Heart right ventricle (tissue), 16 donors: ENCODE measurements at regions not wholly inside any gene's neighbourhood (a gene's known extent, or its start where the extent isn't known, plus 50 kb on each side); places are given as distances from the start of the nearest gene placed in this dataset.

Experiments
- ATAC-seq, 8 donors: fragments of 200-7000 bp; cut with Tn5 transposase; one replicate each; pipeline ENCODE4 v1.9.1; 2020; ENCODE audit warnings: mild to moderate bottlenecking in 8 of 8, moderate library complexity in 8 of 8, moderate number of reproducible peaks in 1 of 8
- DNase-seq, 2 donors: peaks; one replicate each; pipeline ENCODE4 v3.0.0-alpha.2; 2020
- H3K27ac ChIP-seq, 10 donors: fragments of 200-600 bp; sonication (generic) in 2 of 10; one replicate each; pipeline versions ENCODE4 v1.5.0 to v1.8.0; 2020 to 2022; ENCODE audit warnings: mild to moderate bottlenecking in 3 of 10
- H3K27me3 ChIP-seq, 7 donors: fragments of 200-600 bp; one replicate each; pipeline ENCODE4 v1.8.0; 2021 to 2022; ENCODE audit warnings: mild to moderate bottlenecking in 2 of 7
- H3K36me3 ChIP-seq, 9 donors: fragments of 200-600 bp; sonication (generic) in 1 of 9; one replicate each; pipeline versions ENCODE4 v1.5.0 to v1.8.0; 2020 to 2022; ENCODE audit warnings: mild to moderate bottlenecking in 2 of 9
- H3K4me1 ChIP-seq, 9 donors: fragments of 200-600 bp; sonication (generic) in 1 of 9; one replicate each; pipeline versions ENCODE4 v1.5.0 to v1.8.0; 2020 to 2022; ENCODE audit warnings: mild to moderate bottlenecking in 4 of 9
- H3K4me3 ChIP-seq, 10 donors: fragments of 200-600 bp; sonication (generic) in 2 of 10; one replicate each; pipeline versions ENCODE4 v1.5.0 to v1.8.0; 2020 to 2022; ENCODE audit warnings: mild to moderate bottlenecking in 7 of 10, moderate library complexity in 2 of 10
- H3K9me3 ChIP-seq, 11 donors: fragments of 200-600 bp in 10 of 11; sonication (generic) in 2 of 11; one replicate each; pipeline versions ENCODE4 v1.5.0 to v1.8.0; 2013 to 2022; ENCODE audit warnings: mild to moderate bottlenecking in 2 of 11, control low read depth in 1 of 11, moderate library complexity in 1 of 11
- WGBS, 2 donors: extraction: QIAGEN DNeasy Blood & Tissue Kit; methylation state at CpG; one replicate each; pipeline ENCODE4 v1.1.7; 2013; ENCODE audit warnings: inconsistent platforms in 1 of 2; 5-methylcytosine and 5-hydroxymethylcytosine counted together
- intact Hi-C, 10 donors: fragments of 100-400 bp; cut with DNase I; formaldehyde crosslinking; loops; one replicate each; pipeline versions ENCODE4 v1.11.1 to v1.14.2; 2022
- TF ChIP-seq, protein P1 (sequence below), 9 donors: fragments of 200-600 bp; sonication (generic) in 2 of 9; IDR thresholded peaks; one replicate each; pipeline versions ENCODE4 v1.5.0 to v1.8.0; 2021 to 2022; ENCODE audit warnings: antibody characterized with exemption in 9 of 9, mild to moderate bottlenecking in 5 of 9, moderate library complexity in 1 of 9
- donor health status: Arrhythmogenic right ventricular cardiomyopathy.
- donor health status: ischemic (EF 13 %, LVEDD 7.1; RV severe dilation, severe dysfunction).
- donor health status: healthy with polysubstance abuse.
- donor health status: DM: no; HTN: yes; CAD: no.
- donor health status: DM: no; HTN: no; CAD: no.
- donor health status: ischemic (EF 25% LVEDD 6.9; RV normal size, moderate dysfunction).
- donor health status: ischemic (EF 25% LVEDD 5.7; RV mildly dilated, moderate dysfunction).
- donor health status: healthy.
- donor health status: DM: yes; HTN: yes; CAD: no.
- donor health status: Ischemic cardiomyopathy.
- donor health status: ischemic (EF 35%, LVEDD 5.7; RV mildly dilated, moderate dysfunction).
- donor health status: nonischemic (EF 11% LVEDD 7.7; RV severe dilation, severe dysfunction).
- donor health status: DM: yes; HTN: yes; CAD: no.
- donor health status: PGD.
- donor health status: ischemic (EF 29% LVEDD 5.4; RV normal size, mild dysfunction).
- donor health status: nonischemic (EF 23%, LVEDD 6.1; RV moderate dilation, normal function).

DNA sequence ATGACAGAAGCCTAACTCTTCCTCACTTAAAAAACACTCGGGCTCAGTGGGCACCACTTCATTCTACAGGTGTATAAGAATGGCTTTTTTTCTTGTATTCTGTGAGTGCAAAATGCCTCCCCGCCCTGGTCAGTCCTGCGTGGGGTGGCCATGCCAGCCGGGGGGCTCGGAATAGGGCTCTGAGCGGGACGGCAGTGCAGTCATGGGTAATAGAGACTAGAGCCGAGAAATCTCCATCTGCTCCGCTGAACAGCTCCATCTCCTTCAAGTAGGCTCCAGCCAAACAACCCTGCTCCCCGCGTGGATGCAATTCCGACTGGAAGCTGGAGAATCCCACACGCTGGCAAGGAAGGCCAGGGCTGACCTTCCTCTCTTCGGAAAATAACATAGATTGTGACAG is 317.0 kb upstream of the IRX4 start:
- ATAC-seq (no peak), DNase-seq (no peak)
- intact Hi-C loops: no loop called here
- Histone ChIP-seq H3K27ac (no peak overlapping the region), H3K9me3 (peaks cover 0 to 10% (median 4%) of the 10 kb centered on the region in 11 donors), H3K36me3 (no peaks in the 10 kb centered on the region), H3K27me3 (peaks cover 0 to 21% (median 5%) of the 10 kb centered on the region in 7 donors), H3K4me3 (no peak overlapping the region), H3K4me1 (no peaks in the 10 kb centered on the region)
- 85 to 87% methylated on average over 14 of the region's 14 CpGs for WGBS, 2 donors
- TF ChIP-seq, protein P1, sequence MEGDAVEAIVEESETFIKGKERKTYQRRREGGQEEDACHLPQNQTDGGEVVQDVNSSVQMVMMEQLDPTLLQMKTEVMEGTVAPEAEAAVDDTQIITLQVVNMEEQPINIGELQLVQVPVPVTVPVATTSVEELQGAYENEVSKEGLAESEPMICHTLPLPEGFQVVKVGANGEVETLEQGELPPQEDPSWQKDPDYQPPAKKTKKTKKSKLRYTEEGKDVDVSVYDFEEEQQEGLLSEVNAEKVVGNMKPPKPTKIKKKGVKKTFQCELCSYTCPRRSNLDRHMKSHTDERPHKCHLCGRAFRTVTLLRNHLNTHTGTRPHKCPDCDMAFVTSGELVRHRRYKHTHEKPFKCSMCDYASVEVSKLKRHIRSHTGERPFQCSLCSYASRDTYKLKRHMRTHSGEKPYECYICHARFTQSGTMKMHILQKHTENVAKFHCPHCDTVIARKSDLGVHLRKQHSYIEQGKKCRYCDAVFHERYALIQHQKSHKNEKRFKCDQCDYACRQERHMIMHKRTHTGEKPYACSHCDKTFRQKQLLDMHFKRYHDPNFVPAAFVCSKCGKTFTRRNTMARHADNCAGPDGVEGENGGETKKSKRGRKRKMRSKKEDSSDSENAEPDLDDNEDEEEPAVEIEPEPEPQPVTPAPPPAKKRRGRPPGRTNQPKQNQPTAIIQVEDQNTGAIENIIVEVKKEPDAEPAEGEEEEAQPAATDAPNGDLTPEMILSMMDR (IDR thresholded peaks at IDR 0.05): no peak

DNA sequence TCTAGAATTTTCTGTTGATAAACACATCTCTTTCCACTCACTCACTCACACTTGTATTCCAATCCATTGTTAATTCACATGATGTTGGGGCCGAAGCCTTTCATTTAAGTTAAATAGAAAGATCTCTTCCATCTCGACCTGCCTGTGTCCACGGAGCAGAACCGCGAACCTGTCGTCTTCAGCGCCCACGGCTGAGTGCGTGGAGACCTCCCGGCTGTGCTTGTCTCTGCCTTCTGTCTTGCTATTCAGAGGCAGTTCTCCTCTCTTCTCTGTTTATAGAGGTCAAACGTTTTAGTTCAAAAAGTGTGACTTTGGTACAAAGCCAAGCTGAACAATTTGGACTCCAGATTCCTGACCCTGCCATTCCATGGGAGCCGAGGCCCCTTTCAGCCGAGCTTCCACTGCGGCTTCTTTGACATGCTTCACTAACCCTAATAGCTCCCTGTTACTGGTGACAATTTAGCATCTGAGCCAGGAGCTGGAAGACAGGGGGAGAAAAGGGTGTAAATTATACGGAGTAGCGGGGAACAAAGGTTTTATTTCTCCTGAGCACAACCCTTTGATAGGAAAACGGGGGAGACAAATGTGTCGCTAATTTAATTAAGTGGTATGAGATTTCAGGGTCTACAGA is 314.4 kb upstream of the IRX4 start:
- TF ChIP-seq, protein P1 (IDR thresholded peaks at IDR 0.05): no peak
- no peak overlapping the region for H3K4me3 ChIP-seq
- no peaks in the 10 kb centered on the region for H3K4me1 ChIP-seq
- H3K9me3 ChIP-seq: peaks cover 0 to 16% (median 7%) of the 10 kb centered on the region in 11 donors
- DNase-seq (no peak), ATAC-seq (no peak)
- peaks cover 0 to 16% (median 4%) of the 10 kb centered on the region in 7 donors for H3K27me3 ChIP-seq
- H3K27ac ChIP-seq: no peak overlapping the region
- WGBS, 2 donors: 75 to 81% methylated on average over 18 of the region's 18 CpGs
- no peaks in the 10 kb centered on the region for H3K36me3 ChIP-seq
- intact Hi-C loops: no loop called here

DNA sequence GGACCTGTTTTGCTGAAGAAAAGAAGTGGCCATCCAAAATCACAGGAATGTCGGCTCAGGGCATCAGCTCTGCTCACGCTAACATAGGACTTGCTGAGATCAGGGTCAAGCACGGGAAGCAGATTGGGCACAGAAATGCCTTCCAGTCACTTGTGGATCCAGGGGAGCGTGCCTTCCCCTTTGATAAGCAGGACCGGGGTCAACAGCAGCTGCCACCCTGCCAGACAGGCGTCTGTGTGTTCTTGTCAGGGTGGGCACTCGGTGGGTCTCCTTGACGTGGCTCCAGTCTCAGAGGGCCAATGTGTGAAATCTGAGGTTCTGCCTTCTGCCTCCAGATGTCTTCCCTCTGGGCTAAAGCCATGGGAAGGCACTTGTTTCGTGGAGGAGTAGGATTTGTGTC is 313.7 kb upstream of the IRX4 start:
- intact Hi-C loops: no loop called here
- Histone ChIP-seq H3K27ac (no peak overlapping the region), H3K9me3 (peaks cover 0 to 16% (median 7%) of the 10 kb centered on the region in 11 donors), H3K36me3 (no peaks in the 10 kb centered on the region), H3K4me3 (no peak overlapping the region), H3K27me3 (peaks cover 0 to 11% (median 4%) of the 10 kb centered on the region in 7 donors), H3K4me1 (no peaks in the 10 kb centered on the region)
- WGBS, 2 donors: 58 to 68% methylated on average over 9 of the region's 9 CpGs
- ATAC-seq: no peak
- no peak for DNase-seq
- TF ChIP-seq, protein P1 (IDR thresholded peaks at IDR 0.05): no peak

DNA sequence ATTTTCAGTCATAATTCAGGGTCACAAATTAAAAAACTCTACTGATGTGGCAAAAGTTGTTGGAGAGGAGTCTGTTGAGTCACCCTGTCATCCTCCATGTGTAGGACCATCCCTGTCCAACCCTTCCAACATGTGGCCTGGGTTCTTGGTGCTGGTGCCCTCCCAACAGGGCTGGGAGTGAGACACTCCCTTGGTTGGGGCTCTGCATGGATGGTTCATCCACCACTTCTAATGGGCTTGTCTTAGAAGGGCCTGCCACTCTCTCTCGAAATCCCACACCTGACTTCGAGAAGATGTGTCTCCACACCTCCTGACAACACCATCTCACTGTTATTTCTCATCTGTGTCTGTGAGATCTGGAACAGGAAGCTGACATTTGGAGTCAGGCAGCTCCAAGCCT is 312.2 kb upstream of the IRX4 start:
- ATAC-seq (no peak), DNase-seq (no peak)
- Histone ChIP-seq H3K4me1 (no peaks in the 10 kb centered on the region), H3K4me3 (no peak overlapping the region), H3K36me3 (no peaks in the 10 kb centered on the region), H3K27me3 (peaks cover 0 to 13% (median 6%) of the 10 kb centered on the region in 7 donors), H3K9me3 (peaks cover 0 to 16% (median 7%) of the 10 kb centered on the region in 11 donors), H3K27ac (no peak overlapping the region)
- TF ChIP-seq, protein P1 (IDR thresholded peaks at IDR 0.05): no peak
- intact Hi-C loops: no loop called here
- 57 to 70% methylated on average over 2 of the region's 2 CpGs for WGBS, 2 donors
